HL-60 (cell line): ENCODE measurements at regions not wholly inside any gene's neighbourhood (a gene's known extent, or its start where the extent isn't known, plus 50 kb on each side); places are given as distances from the start of the nearest gene placed in this dataset.

Source experiments
- POLR2AphosphoS5 ChIP-seq: IDR thresholded peaks from 2 replicates; pipeline ENCODE4 v1.6.1; 2012; ENCODE audit warnings: low read depth
- TF ChIP-seq, protein P1 (sequence below): IDR thresholded peaks from one replicate; pipeline ENCODE4 v1.5.1; 2011; ENCODE audit warnings: low read length, control low read depth, inconsistent platforms; ENCODE audit not compliant: insufficient read depth

GRCh38 chr6:132140189-132140588 lies 189.0 kb upstream of the CCN2 start:
- TF ChIP-seq, protein P1, sequence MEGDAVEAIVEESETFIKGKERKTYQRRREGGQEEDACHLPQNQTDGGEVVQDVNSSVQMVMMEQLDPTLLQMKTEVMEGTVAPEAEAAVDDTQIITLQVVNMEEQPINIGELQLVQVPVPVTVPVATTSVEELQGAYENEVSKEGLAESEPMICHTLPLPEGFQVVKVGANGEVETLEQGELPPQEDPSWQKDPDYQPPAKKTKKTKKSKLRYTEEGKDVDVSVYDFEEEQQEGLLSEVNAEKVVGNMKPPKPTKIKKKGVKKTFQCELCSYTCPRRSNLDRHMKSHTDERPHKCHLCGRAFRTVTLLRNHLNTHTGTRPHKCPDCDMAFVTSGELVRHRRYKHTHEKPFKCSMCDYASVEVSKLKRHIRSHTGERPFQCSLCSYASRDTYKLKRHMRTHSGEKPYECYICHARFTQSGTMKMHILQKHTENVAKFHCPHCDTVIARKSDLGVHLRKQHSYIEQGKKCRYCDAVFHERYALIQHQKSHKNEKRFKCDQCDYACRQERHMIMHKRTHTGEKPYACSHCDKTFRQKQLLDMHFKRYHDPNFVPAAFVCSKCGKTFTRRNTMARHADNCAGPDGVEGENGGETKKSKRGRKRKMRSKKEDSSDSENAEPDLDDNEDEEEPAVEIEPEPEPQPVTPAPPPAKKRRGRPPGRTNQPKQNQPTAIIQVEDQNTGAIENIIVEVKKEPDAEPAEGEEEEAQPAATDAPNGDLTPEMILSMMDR = no peak
- TF ChIP-seq POLR2AphosphoS5 = no peak
